Panc1 (cell line): ENCODE measurements at regions not wholly inside any gene's neighbourhood (a gene's known extent, or its start where the extent isn't known, plus 50 kb on each side); places are given as distances from the start of the nearest gene placed in this dataset.

Source experiments
- ATAC-seq: fragments of 200-7000 bp; cut with Tn5 transposase; 2 replicates; pipeline ENCODE4 v1.9.1; 2020; ENCODE audit warnings: mild to moderate bottlenecking, moderate library complexity
- BruUV-seq: library from RNA; stranded (reverse); fragments of 400-500 nt; replicated peaks from 2 replicates; lab custom pipeline; 2021; lab: Mats Ljungman, UMichigan
- CTCF ChIA-PET: fragments of 300-600 bp; sonication (Branson Sonifier 250); formaldehyde crosslinking; loops from one replicate; lab custom pipeline; 2022; ENCODE audit warnings: antibody characterized with exemption; lab: Charles Lee
- POLR2A ChIA-PET: fragments of 300-600 bp; sonication (Branson Sonifier 250); formaldehyde crosslinking; loops from one replicate; lab custom pipeline; 2022; ENCODE audit warnings: antibody characterized with exemption; lab: Charles Lee
- DNase-seq: peaks from one replicate; pipeline ENCODE4 v3.0.0-alpha.2; 2010; ENCODE audit warnings: low read depth, low spot score
- H3K27ac ChIP-seq: 2 replicates; pipeline ENCODE4 v1.5.1; 2011; ENCODE audit warnings: mild to moderate bottlenecking, low read length, inconsistent platforms
- H3K27me3 ChIP-seq: fragments of 200-500 bp; sonication (Bioruptor generic); 2 replicates; pipeline ENCODE4 v1.6.0; 2014; ENCODE audit warnings: low read length, inconsistent platforms; ENCODE audit not compliant: control insufficient read depth, insufficient read depth
- H3K36me3 ChIP-seq: fragments of 200-500 bp; sonication (Bioruptor generic); 2 replicates; pipeline ENCODE4 v1.5.1; 2014; ENCODE audit warnings: inconsistent platforms, mild to moderate bottlenecking, low read length, moderate library complexity; ENCODE audit not compliant: control insufficient read depth, insufficient read depth
- H3K4me1 ChIP-seq: 2 replicates; pipeline ENCODE4 v1.5.1; 2011; ENCODE audit warnings: inconsistent platforms, mild to moderate bottlenecking, low read length, moderate library complexity; ENCODE audit not compliant: control insufficient read depth, insufficient read depth
- H3K4me3 ChIP-seq, 2 experiments: 2 replicates each; pipeline ENCODE4 v1.5.1; 2011 to 2012; ENCODE audit warnings: low read depth in 2 of 2, low read length in 2 of 2, mild to moderate bottlenecking in 2 of 2, inconsistent platforms in 1 of 2, moderate library complexity in 1 of 2
- H3K9me3 ChIP-seq: fragments of 200-500 bp; sonication (Bioruptor generic); 2 replicates; pipeline ENCODE4 v1.5.1; 2014; ENCODE audit warnings: low read depth, mild to moderate bottlenecking, inconsistent platforms, low read length, moderate library complexity; ENCODE audit not compliant: control insufficient read depth, insufficient read depth
- POLR2AphosphoS5 ChIP-seq: IDR thresholded peaks from 2 replicates; pipeline ENCODE4 v1.6.1; 2012; ENCODE audit warnings: mild to moderate bottlenecking, low read depth, low read length, moderate library complexity
- SIN3A ChIP-seq: IDR thresholded peaks from 2 replicates; pipeline ENCODE4 v1.6.1; 2012; ENCODE audit warnings: low read depth, mild to moderate bottlenecking, low read length, moderate library complexity, borderline replicate concordance; ENCODE audit not compliant: insufficient read depth
- TCF7L2 ChIP-seq: IDR thresholded peaks from 2 replicates; pipeline ENCODE4 v1.6.1; 2011; ENCODE audit warnings: mild to moderate bottlenecking, low read depth, low read length, inconsistent platforms
- in situ Hi-C: cut with HindIII; loops from 2 replicates; pipeline ENCODE4 v1.10.0; 2016; ENCODE audit warnings: low sequenced_read_pairs, low pct_unique_long_range_greater_than_20kb
- intact Hi-C: fragments of 100-400 bp; cut with micrococcal nuclease; formaldehyde crosslinking; loops from one replicate; pipeline ENCODE4 v1.10.0; 2022; ENCODE audit not compliant: unreplicated experiment
- TF ChIP-seq, protein P1 (sequence below): fragments of 450-650 bp; IDR thresholded peaks from 2 replicates; pipeline ENCODE4 v1.5.1; 2017; ENCODE audit warnings: mild to moderate bottlenecking
- TF ChIP-seq, protein P2 (sequence below), 2 experiments: IDR thresholded peaks; 2 replicates each; pipeline ENCODE4 v1.6.1; 2011 to 2012; ENCODE audit warnings: low read depth in 2 of 2, control low read depth in 1 of 2, low read length in 1 of 2, mild to moderate bottlenecking in 1 of 2, moderate library complexity in 1 of 2; ENCODE audit not compliant: insufficient read depth in 1 of 2

GRCh38 chr6:40950986-40951698, 87.9 kb downstream of the UNC5CL start:
- intact Hi-C loops (no loop called here), in situ Hi-C loops (no loop called here)
- ChIA-PET POLR2A (interaction anchor here (0.6 kb wide), 1 partner anchor 35 kb away, joined by 3 read pairs; no protein-coding TSS in a partner anchor), CTCF (no interaction called here)
- peaks cover 43% of the 10 kb centered on the region for H3K4me1 ChIP-seq
- peak; percentile 87 for ATAC-seq
- no peak for DNase-seq
- H3K9me3 ChIP-seq: no peaks in the 10 kb centered on the region
- H3K27me3 ChIP-seq: no peaks in the 10 kb centered on the region
- H3K36me3 ChIP-seq: no peaks in the 10 kb centered on the region
- peak overlapping the region; percentile 97 for H3K27ac ChIP-seq
- no peak overlapping the region for H3K4me3 ChIP-seq
- TF ChIP-seq, protein P1, sequence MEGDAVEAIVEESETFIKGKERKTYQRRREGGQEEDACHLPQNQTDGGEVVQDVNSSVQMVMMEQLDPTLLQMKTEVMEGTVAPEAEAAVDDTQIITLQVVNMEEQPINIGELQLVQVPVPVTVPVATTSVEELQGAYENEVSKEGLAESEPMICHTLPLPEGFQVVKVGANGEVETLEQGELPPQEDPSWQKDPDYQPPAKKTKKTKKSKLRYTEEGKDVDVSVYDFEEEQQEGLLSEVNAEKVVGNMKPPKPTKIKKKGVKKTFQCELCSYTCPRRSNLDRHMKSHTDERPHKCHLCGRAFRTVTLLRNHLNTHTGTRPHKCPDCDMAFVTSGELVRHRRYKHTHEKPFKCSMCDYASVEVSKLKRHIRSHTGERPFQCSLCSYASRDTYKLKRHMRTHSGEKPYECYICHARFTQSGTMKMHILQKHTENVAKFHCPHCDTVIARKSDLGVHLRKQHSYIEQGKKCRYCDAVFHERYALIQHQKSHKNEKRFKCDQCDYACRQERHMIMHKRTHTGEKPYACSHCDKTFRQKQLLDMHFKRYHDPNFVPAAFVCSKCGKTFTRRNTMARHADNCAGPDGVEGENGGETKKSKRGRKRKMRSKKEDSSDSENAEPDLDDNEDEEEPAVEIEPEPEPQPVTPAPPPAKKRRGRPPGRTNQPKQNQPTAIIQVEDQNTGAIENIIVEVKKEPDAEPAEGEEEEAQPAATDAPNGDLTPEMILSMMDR: no peak
- TF ChIP-seq TCF7L2: 0 out of 2 replicates have a peak, but pooled peaks have one; percentile 32
- no TSS peak for BruUV-seq

DNA sequence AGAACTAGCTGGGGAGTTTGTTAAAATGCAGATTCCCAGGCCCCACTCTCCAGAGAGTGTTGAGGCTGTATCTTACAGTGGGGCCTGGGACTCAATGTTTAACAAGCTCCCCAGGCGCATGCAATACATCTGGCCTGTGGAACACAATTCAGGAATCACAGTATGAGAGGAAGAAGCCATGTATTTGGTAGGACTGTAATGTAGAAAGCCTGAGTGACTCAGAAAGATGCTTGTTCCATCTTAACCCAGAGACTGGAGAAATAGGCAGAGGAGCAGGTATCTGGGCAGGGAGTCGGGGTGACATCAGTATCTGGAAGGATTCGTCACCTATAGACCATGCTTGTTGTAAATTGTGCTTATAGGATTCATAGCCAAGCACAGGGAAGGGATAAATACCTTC, 90.5 kb downstream of the UNC5CL start:
- intact Hi-C loops: no loop called here
- ATAC-seq: no peak; the same call in 1 of the 2 replicates
- no TSS peak for BruUV-seq
- no peaks in the 10 kb centered on the region for H3K9me3 ChIP-seq
- TF ChIP-seq, protein P1: no peak
- TF ChIP-seq TCF7L2: no peak
- TF ChIP-seq, protein P2, sequence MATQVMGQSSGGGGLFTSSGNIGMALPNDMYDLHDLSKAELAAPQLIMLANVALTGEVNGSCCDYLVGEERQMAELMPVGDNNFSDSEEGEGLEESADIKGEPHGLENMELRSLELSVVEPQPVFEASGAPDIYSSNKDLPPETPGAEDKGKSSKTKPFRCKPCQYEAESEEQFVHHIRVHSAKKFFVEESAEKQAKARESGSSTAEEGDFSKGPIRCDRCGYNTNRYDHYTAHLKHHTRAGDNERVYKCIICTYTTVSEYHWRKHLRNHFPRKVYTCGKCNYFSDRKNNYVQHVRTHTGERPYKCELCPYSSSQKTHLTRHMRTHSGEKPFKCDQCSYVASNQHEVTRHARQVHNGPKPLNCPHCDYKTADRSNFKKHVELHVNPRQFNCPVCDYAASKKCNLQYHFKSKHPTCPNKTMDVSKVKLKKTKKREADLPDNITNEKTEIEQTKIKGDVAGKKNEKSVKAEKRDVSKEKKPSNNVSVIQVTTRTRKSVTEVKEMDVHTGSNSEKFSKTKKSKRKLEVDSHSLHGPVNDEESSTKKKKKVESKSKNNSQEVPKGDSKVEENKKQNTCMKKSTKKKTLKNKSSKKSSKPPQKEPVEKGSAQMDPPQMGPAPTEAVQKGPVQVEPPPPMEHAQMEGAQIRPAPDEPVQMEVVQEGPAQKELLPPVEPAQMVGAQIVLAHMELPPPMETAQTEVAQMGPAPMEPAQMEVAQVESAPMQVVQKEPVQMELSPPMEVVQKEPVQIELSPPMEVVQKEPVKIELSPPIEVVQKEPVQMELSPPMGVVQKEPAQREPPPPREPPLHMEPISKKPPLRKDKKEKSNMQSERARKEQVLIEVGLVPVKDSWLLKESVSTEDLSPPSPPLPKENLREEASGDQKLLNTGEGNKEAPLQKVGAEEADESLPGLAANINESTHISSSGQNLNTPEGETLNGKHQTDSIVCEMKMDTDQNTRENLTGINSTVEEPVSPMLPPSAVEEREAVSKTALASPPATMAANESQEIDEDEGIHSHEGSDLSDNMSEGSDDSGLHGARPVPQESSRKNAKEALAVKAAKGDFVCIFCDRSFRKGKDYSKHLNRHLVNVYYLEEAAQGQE (IDR thresholded peaks at IDR 0.05; ENCODE audit: insufficient read depth in 1 of 2, low read depth in 2 of 2, low read length in 1 of 2): no peak
- no peak for TF ChIP-seq SIN3A
- no peak for TF ChIP-seq POLR2AphosphoS5
- no peak overlapping the region for H3K4me3 ChIP-seq
- DNase-seq: no peak
- ChIA-PET POLR2A (no interaction called here), CTCF (no interaction called here)
- no peaks in the 10 kb centered on the region for H3K27me3 ChIP-seq
- H3K27ac ChIP-seq: peak overlapping the region; percentile 97
- H3K4me1 ChIP-seq: peaks cover 43% of the 10 kb centered on the region
- in situ Hi-C loops: no loop called here
- H3K36me3 ChIP-seq: no peaks in the 10 kb centered on the region
